GM13977 (cell line): ENCODE measurements at regions not wholly inside any gene's neighbourhood (a gene's known extent, or its start where the extent isn't known, plus 50 kb on each side); places are given as distances from the start of the nearest gene placed in this dataset.

Source experiments
- DNase-seq: peaks from one replicate; pipeline ENCODE4 v3.0.0; 2012; ENCODE audit warnings: low spot score
- CTCF ChIP-seq: IDR thresholded peaks from 2 replicates; pipeline ENCODE4 v1.5.1; 2012; ENCODE audit warnings: mild to moderate bottlenecking, control low read depth; ENCODE audit not compliant: insufficient read depth; ENCODE audit errors: extremely low read depth, missing control alignments
- in situ Hi-C: fragments of 300-500 bp; cut with MboI; formaldehyde crosslinking; loops from one replicate; pipeline ENCODE4 v1.12.0; 2022; ENCODE audit warnings: low sequenced_read_pairs, low pct_unique_long_range_greater_than_20kb, mixed read lengths, inconsistent platforms; ENCODE audit not compliant: unreplicated experiment

- no peak for TF ChIP-seq CTCF
- DNase-seq, result no peak
- in situ Hi-C loops, result no loop called here
Observed at GRCh38 chr15:46232471-46232870, 597.6 kb downstream of the SQOR start.

- in situ Hi-C loops, result no loop called here
- no peak for DNase-seq
- TF ChIP-seq CTCF, result no peak
Observed at GRCh38 chr15:46242935-46243334, 608.1 kb downstream of the SQOR start.

GRCh38 chr15:46251903-46252302, 617.1 kb downstream of the SQOR start:
- TF ChIP-seq CTCF, result no peak
- in situ Hi-C loops, result no loop called here
- no peak for DNase-seq

- in situ Hi-C loops, result no loop called here
- DNase-seq, result no peak
- TF ChIP-seq CTCF, result no peak
Observed at GRCh38 chr15:46258056-46258455, 623.2 kb downstream of the SQOR start.

GRCh38 chr15:46260937-46261336, 626.1 kb downstream of the SQOR start:
- in situ Hi-C loops, result no loop called here
- no peak for TF ChIP-seq CTCF

GRCh38 chr15:46265664-46266347, 631.0 kb downstream of the SQOR start:
- DNase-seq, result no peak
- in situ Hi-C loops, result no loop called here
- TF ChIP-seq CTCF, result no peak

More at GRCh38 chr15:46260937-46261336, 626.1 kb downstream of the SQOR start:
- DNase-seq, result no peak
